Endothelial cell (in vitro differentiated cells): ENCODE measurements at regions not wholly inside any gene's neighbourhood (a gene's known extent, or its start where the extent isn't known, plus 50 kb on each side); places are given as distances from the start of the nearest gene placed in this dataset.

Experiments used
- DNase-seq: peaks from one replicate; pipeline ENCODE4 v3.0.0; 2021; ENCODE audit warnings: low spot score
- H3K27ac Mint-ChIP-seq: one replicate; pipeline ENCODE4 v1.8.0; 2021; ENCODE audit warnings: mixed read lengths, inconsistent platforms; ENCODE audit not compliant: unreplicated experiment
- H3K27me3 Mint-ChIP-seq: one replicate; pipeline ENCODE4 v1.8.0; 2021; ENCODE audit warnings: mild to moderate bottlenecking, moderate library complexity, mixed read lengths, inconsistent platforms; ENCODE audit not compliant: unreplicated experiment
- H3K36me3 Mint-ChIP-seq: one replicate; pipeline ENCODE4 v1.8.0; 2021; ENCODE audit warnings: mild to moderate bottlenecking, low read depth, mixed read lengths, inconsistent platforms; ENCODE audit not compliant: unreplicated experiment
- H3K4me1 Mint-ChIP-seq: one replicate; pipeline ENCODE4 v1.8.0; 2021; ENCODE audit warnings: mild to moderate bottlenecking, mixed read lengths, inconsistent platforms; ENCODE audit not compliant: unreplicated experiment
- H3K4me3 Mint-ChIP-seq: one replicate; pipeline ENCODE4 v1.8.0; 2021; ENCODE audit warnings: mild to moderate bottlenecking, mixed read lengths, inconsistent platforms; ENCODE audit not compliant: unreplicated experiment
- H3K9me3 Mint-ChIP-seq: one replicate; pipeline ENCODE4 v1.8.0; 2021; ENCODE audit warnings: mixed read lengths, inconsistent platforms; ENCODE audit not compliant: unreplicated experiment
- CTCF ChIP-seq: fragments of 200-600 bp; sonication (generic); IDR thresholded peaks from one replicate; pipeline ENCODE4 v1.5.0; 2021; ENCODE audit warnings: antibody characterized with exemption; ENCODE audit not compliant: unreplicated experiment

- Mint-ChIP-seq H3K4me3 (no peak overlapping the region), H3K27me3 (no peaks in the 10 kb centered on the region), H3K36me3 (no peaks in the 10 kb centered on the region), H3K27ac (peak overlapping the region; percentile 83), H3K9me3 (no peaks in the 10 kb centered on the region), H3K4me1 (peaks cover 27% of the 10 kb centered on the region)
- TF ChIP-seq CTCF, result no peak
- no peak for DNase-seq
Measured at GRCh38 chr5:91910655-91911054, 527.5 kb upstream of the ARRDC3 start.

GRCh38 chr5:91910247-91910646, 527.1 kb upstream of the ARRDC3 start:
- no peak for DNase-seq
- peaks cover 27% of the 10 kb centered on the region for H3K4me1 Mint-ChIP-seq
- no peak for TF ChIP-seq CTCF

GRCh38 chr5:91906494-91906893, 523.4 kb upstream of the ARRDC3 start:
- Mint-ChIP-seq H3K27me3 (no peaks in the 10 kb centered on the region), H3K4me3 (no peak overlapping the region), H3K27ac (peak overlapping the region; percentile 37), H3K4me1 (peaks cover 27% of the 10 kb centered on the region), H3K36me3 (no peaks in the 10 kb centered on the region), H3K9me3 (no peaks in the 10 kb centered on the region)
- no peak for TF ChIP-seq CTCF
- DNase-seq, result no peak

More at GRCh38 chr5:91910247-91910646, 527.1 kb upstream of the ARRDC3 start:
- H3K36me3 Mint-ChIP-seq, result no peaks in the 10 kb centered on the region
- peak overlapping the region; percentile 83 for H3K27ac Mint-ChIP-seq
- H3K27me3 Mint-ChIP-seq, result no peaks in the 10 kb centered on the region
- no peak overlapping the region for H3K4me3 Mint-ChIP-seq
- H3K9me3 Mint-ChIP-seq, result no peaks in the 10 kb centered on the region

- no peak for TF ChIP-seq CTCF
- Mint-ChIP-seq H3K36me3 (no peaks in the 10 kb centered on the region), H3K9me3 (no peaks in the 10 kb centered on the region), H3K4me1 (peaks cover 25% of the 10 kb centered on the region), H3K27ac (no peak overlapping the region), H3K27me3 (no peaks in the 10 kb centered on the region), H3K4me3 (no peak overlapping the region)
- no peak for DNase-seq
Measured at GRCh38 chr5:91906027-91906426, 522.9 kb upstream of the ARRDC3 start.

GRCh38 chr5:91898898-91899297, 515.8 kb upstream of the ARRDC3 start:
- no peak for DNase-seq
- Mint-ChIP-seq H3K27me3 (no peaks in the 10 kb centered on the region), H3K27ac (no peak overlapping the region), H3K9me3 (no peaks in the 10 kb centered on the region), H3K4me3 (no peak overlapping the region), H3K4me1 (no peaks in the 10 kb centered on the region), H3K36me3 (no peaks in the 10 kb centered on the region)
- TF ChIP-seq CTCF, result no peak
